GM18511 (cell line): ENCODE measurements at regions not wholly inside any gene's neighbourhood (a gene's known extent, or its start where the extent isn't known, plus 50 kb on each side); places are given as distances from the start of the nearest gene placed in this dataset.

ENCODE experiments used
- ATAC-seq: cut with Tn5 transposase; IDR thresholded peaks from one replicate; pipeline ENCODE4 v1.9.1; 2021; ENCODE audit warnings: mild to moderate bottlenecking, moderate library complexity; ENCODE audit not compliant: unreplicated experiment

DNA sequence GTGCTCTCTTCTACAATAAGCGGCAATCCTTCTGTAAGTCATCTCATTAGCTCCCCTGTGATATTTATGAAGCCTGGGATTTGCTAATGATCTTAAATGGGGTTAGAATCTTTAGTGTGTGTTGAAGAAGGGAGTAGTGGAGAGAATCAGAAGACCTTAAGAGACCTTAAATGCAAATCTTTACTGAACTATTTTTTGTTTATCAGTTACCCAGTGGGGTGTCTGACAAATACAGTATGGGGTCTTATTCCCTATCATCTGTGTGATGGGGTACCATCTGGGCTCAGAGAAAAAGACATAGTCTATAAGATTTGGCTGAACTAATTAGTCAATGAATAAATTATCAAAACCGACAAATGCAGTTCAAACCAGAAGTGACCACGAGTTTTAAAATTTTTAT, 378.4 kb upstream of the SGCD start:
- no peak for ATAC-seq

- no peak for ATAC-seq
Observed at GRCh38 chr5:155952486-155953089, 374.4 kb upstream of the SGCD start.

- ATAC-seq: no peak
Observed at GRCh38 chr5:155953335-155953734, 373.6 kb upstream of the SGCD start.

DNA sequence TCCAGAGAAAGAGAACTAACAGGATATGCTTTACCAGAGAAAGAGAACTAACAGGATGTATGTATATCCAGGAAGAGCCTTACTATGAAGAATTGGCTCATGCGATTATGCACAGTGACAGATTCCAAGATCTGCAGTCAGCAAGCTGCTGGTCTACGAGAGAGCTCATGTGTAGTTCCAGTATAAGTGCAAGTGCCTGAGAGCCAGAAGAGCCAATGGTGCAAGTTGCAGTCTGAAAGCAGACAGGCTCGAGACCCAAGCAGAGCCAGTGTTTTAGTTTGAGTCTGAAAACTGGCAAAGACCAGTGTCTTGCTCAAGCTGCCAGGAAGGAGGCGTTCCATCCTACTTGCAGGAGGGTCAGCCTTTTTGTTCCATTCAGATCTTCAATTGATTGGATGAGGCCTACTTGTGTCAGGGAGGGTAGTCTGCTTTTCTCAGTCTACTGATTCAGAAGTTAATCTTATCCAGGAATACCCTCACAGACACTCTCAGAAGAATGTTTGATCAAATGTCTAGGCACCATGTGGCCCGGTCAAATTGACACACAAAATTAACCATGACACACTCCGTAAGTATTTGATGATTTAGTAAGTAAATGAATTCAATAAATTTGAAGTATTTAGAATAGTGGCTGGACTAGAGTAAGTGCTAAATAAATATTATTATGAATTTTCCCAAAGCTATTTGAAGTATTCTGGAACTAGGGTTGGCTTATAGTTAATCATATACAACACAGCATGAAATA, 372.1 kb upstream of the SGCD start:
- ATAC-seq: no peak

- ATAC-seq: no peak
Observed at GRCh38 chr5:155957884-155958283, 369.1 kb upstream of the SGCD start.

GRCh38 chr5:155959082-155959481, 367.9 kb upstream of the SGCD start:
- no peak for ATAC-seq

DNA sequence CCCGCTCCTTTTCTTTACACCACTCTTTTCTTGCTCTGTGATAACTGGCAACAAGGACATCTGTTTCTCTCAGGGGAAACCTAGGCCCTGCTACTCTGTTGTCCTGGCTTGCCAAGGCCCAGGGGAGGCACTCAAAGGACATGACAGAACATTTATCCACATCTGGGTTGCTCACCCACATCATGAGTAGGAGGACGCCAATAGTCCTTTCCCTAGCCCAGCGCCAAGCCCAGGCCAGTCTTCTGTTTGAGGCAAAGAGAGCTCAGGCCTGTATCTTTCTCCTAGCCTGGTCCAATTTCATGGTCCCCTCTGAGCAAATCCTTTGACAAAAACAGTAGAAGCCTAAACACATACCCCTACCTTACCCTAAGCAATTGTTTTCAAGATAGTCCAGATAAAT, 366.8 kb upstream of the SGCD start:
- no peak for ATAC-seq

- no peak for ATAC-seq
Observed at GRCh38 chr5:155969537-155969936, 357.4 kb upstream of the SGCD start.

DNA sequence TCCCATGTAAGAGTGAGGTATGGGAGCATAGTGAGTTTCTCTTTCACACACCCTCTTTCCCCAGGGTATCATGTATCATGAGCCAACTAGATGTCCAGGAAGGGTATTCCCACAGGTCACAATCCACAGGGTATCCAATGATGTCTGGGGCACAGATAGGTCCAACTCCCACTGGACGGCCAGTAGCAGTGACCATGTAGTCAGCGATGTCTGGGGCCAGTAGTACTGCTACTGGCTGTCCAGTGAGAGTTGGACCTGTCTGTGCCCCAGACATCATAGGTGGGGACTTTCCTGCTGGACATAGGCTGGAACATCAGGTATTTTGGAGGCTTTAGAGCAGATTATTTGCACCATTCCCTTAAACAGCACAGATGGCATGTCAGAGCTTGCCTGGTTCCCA, 352.6 kb upstream of the SGCD start:
- no peak for ATAC-seq

DNA sequence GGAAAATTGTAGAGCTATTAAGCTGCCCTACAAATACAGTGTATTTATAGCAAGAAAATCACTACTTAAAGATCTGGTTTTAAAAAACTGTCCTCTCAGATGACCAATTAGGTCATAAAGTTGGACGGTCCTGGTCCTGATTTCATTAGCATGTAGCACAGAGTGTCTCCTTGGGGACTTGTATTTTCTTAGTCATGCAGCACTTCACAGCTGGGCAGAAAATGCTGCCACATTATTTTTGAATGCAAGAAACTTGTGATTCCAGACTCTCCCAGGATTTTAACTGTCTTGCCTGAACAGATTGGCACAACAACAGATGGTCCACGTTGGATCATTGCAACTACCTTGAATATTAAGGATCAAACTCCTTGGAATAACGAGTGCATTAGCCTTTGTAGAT, 348.1 kb upstream of the SGCD start:
- no peak for ATAC-seq

DNA sequence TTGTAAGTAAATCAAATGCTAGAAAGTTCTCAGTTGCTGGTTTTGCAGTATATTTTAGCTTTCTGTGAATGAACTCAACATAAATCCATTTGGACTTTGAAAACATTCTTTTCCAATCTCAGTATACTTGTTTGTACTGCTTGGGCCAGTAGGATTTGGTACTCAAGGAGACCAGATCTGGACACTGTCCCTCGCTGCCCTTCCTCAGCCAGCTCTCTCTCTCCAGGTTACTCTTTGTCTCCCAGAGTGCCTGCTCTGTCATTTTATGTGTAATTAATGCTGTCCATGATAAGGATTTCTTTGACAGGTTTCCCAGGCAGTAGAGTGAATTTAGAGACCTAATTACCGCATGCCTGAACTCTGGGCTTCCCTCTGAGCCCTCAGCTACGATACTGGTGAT, 344.6 kb upstream of the SGCD start:
- no peak for ATAC-seq

DNA sequence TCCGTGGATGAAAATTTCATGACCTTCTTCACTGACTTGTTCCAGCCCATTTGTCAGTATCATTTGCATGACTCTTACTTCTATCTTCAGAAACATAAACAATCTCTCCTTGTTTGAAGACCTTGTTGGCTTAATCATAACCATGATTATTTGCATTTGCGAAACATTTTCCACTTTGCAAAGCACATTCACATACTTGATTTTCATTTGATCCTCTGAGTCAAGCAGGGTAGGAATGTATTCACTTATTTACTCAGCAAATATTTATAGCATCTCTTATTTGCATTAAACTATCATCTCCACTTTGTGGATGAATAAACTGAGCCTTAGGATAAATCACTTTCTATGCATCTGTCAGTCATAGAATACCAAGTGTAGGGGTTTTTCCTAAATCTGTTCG, 343.0 kb upstream of the SGCD start:
- no peak for ATAC-seq

DNA sequence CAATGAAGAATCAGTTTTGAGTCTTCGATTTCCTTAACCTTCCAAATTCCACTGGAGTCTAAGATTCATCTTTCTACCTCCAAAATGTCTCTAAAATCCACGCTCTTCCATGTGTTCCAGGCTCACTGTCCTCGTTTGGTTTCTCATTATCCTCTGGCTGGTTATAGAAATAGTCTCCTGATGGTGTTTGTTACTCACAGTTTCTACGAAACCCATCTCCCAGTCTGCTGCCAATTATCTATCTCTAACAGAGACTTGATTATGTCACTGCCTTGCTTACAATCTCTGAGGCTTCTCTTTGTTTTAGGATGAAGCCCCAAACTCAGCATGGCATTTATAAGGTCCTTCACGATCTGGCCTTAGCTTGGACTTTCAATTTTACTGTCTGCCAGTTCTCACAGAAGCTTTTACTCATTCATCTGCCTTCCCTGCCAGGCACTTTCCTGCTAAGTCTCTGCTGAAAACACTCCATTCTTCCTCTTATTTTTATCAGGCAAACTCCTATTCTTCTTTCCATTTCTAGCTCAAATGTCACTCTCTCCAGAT, 339.6 kb upstream of the SGCD start:
- no peak for ATAC-seq

DNA sequence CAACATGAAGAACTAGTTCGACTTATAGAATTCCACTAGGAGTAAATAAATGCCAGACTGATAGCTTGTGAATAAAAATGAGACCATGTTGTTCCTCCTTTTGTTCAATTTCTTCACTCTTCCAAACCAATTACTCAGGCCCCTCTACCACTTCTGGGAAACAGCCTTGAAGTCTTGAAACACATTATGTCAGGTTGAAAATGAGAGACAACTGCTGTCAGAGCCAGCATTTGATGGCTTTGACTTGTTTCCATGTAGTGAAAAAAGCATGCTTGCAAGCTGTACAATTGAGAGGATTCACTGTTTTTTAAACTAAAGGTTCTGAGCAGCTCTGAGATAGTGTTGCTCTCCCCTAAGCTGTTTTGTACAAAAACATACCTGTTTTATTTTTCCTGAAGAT, 337.1 kb upstream of the SGCD start:
- ATAC-seq: no peak

GRCh38 chr5:155996123-155996522, 330.8 kb upstream of the SGCD start:
- no peak for ATAC-seq

- ATAC-seq: no peak
Observed at GRCh38 chr5:155998257-155998656, 328.7 kb upstream of the SGCD start.

GRCh38 chr5:156000115-156000514, 326.8 kb upstream of the SGCD start:
- ATAC-seq: no peak

DNA sequence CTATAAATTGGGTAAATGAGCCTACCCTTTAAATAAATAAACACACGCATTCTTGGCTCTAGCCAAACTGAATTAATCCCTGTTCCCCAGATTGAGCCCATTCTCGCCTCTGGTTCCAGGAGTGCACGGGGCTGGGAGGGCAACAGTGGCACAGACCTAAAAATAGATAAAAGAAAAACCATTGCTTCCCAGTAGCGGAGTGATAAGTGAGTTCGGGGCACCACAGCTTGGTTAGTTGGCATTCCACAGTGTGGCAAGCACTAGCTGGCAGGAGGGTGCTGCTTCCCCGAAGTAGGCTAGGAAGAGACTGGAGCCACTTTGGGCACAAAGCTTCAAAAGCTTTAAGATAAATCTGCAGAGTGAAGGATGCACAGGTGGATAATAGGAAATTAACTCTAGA, 322.2 kb upstream of the SGCD start:
- ATAC-seq: no peak

DNA sequence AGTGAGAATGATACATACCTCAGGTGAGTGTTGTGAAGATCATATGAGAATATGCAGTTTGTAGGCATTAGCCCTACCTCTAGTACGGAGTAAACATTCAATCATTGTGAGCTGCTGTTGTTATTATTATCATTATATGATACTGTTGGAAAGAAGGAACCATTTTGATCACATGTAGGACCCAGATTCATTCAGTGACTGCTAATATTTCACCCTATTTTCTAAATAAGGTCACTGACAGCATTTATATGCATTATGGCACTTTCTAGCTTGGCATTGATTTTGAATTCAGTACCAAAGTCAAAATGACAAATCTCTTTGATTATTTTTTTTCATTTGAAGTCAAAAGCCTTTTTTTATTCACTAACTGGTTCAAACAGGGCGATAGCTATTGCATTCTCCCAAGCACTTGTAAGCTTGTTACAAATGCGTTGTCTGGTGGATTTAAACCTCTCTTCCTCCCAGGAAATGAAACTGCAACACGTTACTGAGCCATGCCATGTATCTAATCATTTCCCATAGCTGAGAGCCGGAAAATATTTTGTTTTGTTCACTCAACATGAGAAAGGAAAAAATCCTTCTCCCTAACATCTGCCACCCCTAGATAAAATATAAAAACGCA, 320.8 kb upstream of the SGCD start:
- ATAC-seq: no peak

DNA sequence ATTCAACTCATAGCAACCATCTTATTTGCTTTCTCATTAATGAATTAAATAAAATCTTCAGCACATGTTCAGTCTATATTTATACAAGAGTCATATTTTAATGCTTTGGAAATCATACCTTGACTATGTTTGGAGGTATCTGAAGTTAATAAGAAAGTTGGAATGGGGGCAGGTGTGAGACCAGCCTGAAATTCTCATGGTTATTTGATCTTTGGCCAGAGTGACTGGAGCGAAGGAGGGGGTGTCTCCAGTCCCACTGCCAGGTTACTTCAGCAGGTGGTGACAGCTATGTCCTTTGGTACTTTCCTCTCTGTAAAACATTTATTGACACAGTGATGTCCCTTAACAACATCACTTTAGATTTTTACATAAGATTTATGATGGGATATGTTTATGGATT, 318.1 kb upstream of the SGCD start:
- no peak for ATAC-seq

DNA sequence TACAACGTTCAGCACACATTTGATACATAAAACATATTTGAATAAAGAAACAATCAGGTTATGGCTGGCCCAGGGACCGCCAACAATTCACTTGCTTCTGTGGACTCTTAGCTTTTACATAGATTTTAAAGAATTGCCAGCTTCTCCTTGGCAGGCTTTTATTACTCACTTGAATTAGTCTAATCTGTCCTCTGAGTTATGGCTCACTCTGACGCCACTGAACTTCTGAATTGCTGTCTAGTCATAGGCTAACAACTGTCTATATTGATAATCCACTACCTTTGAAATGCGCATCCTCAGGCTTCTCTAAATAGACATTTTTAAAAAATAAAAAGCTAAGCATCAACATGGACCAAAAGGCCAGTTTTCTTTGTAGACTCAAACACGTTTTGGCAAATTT, 317.4 kb upstream of the SGCD start:
- ATAC-seq: no peak

GRCh38 chr5:156015137-156015536, 311.8 kb upstream of the SGCD start:
- no peak for ATAC-seq
